HEK293 (cell line): ENCODE measurements at regions not wholly inside any gene's neighbourhood (a gene's known extent, or its start where the extent isn't known, plus 50 kb on each side); places are given as distances from the start of the nearest gene placed in this dataset.

Experiments
- FEZF1 ChIP-seq: fragments of 450-650 bp; formaldehyde crosslinking; IDR thresholded peaks from 2 replicates; pipeline ENCODE4 v1.5.1; 2016; ENCODE audit warnings: missing biosample characterization, missing genetic modification characterization
- GLI2 ChIP-seq: fragments of 450-650 bp; formaldehyde crosslinking; IDR thresholded peaks from 2 replicates; pipeline ENCODE4; 2017; ENCODE audit warnings: missing biosample characterization, missing genetic modification characterization, low read depth, borderline replicate concordance
- HOXA7 ChIP-seq: sonication (generic); formaldehyde crosslinking; IDR thresholded peaks from 2 replicates; pipeline ENCODE4 v1.8.1; 2022; ENCODE audit warnings: missing genetic modification reagents, borderline replicate concordance
- KLF7 ChIP-seq: fragments of 450-650 bp; formaldehyde crosslinking; IDR thresholded peaks from 2 replicates; pipeline ENCODE4 v1.5.1; 2016; ENCODE audit warnings: missing biosample characterization, missing genetic modification characterization, borderline replicate concordance
- PRDM1 ChIP-seq: fragments of 450-650 bp; formaldehyde crosslinking; IDR thresholded peaks from 2 replicates; pipeline ENCODE4; 2016; ENCODE audit warnings: missing biosample characterization, missing genetic modification characterization
- ZBTB44 ChIP-seq: fragments of 450-650 bp; IDR thresholded peaks from 2 replicates; pipeline ENCODE4 v1.5.1; 2018; ENCODE audit warnings: missing biosample characterization, mild to moderate bottlenecking, missing genetic modification characterization
- ZBTB6 ChIP-seq: fragments of 450-650 bp; formaldehyde crosslinking; IDR thresholded peaks from 2 replicates; pipeline ENCODE4 v1.5.1; 2017; ENCODE audit warnings: missing biosample characterization, missing genetic modification characterization
- ZBTB8A ChIP-seq: fragments of 450-650 bp; formaldehyde crosslinking; IDR thresholded peaks from 2 replicates; pipeline ENCODE4 v1.5.1; 2016; ENCODE audit warnings: missing biosample characterization, missing genetic modification characterization
- ZFHX2 ChIP-seq: fragments of 450-650 bp; formaldehyde crosslinking; conservative IDR thresholded peaks from 2 replicates; pipeline ENCODE4 v1.5.1; 2016; ENCODE audit warnings: missing biosample characterization, missing genetic modification characterization
- ZFP69B ChIP-seq: fragments of 450-650 bp; formaldehyde crosslinking; IDR thresholded peaks from 2 replicates; pipeline ENCODE4 v1.5.1; 2016; ENCODE audit warnings: missing biosample characterization, missing genetic modification characterization
- ZNF138 ChIP-seq: fragments of 450-650 bp; formaldehyde crosslinking; IDR thresholded peaks from 2 replicates; pipeline ENCODE4 v1.5.1; 2016; ENCODE audit warnings: missing biosample characterization, missing genetic modification characterization, borderline replicate concordance
- ZNF148 ChIP-seq: fragments of 450-650 bp; formaldehyde crosslinking; IDR thresholded peaks from 2 replicates; pipeline ENCODE4 v1.5.0; 2017; ENCODE audit warnings: missing biosample characterization, missing genetic modification characterization, borderline replicate concordance
- ZNF174 ChIP-seq: fragments of 450-650 bp; formaldehyde crosslinking; IDR thresholded peaks from 2 replicates; pipeline ENCODE4 v1.5.0; 2017; ENCODE audit warnings: missing biosample characterization, mild to moderate bottlenecking, missing genetic modification characterization
- ZNF202 ChIP-seq: fragments of 450-650 bp; formaldehyde crosslinking; IDR thresholded peaks from 2 replicates; pipeline ENCODE4 v1.5.1; 2016; ENCODE audit warnings: missing biosample characterization, missing genetic modification characterization, borderline replicate concordance
- ZNF214 ChIP-seq: fragments of 450-650 bp; formaldehyde crosslinking; IDR thresholded peaks from 2 replicates; pipeline ENCODE4 v1.5.1; 2017; ENCODE audit warnings: missing biosample characterization, mild to moderate bottlenecking, missing genetic modification characterization, borderline replicate concordance
- ZNF221 ChIP-seq: fragments of 450-650 bp; formaldehyde crosslinking; IDR thresholded peaks from 2 replicates; pipeline ENCODE4 v1.5.1; 2017; ENCODE audit warnings: missing biosample characterization, missing genetic modification characterization, borderline replicate concordance
- ZNF23 ChIP-seq: fragments of 450-650 bp; formaldehyde crosslinking; IDR thresholded peaks from 2 replicates; pipeline ENCODE4 v1.5.1; 2016; ENCODE audit warnings: missing biosample characterization, missing genetic modification characterization, borderline replicate concordance
- ZNF248 ChIP-seq: fragments of 450-650 bp; formaldehyde crosslinking; IDR thresholded peaks from 2 replicates; pipeline ENCODE4 v1.5.1; 2017; ENCODE audit warnings: missing biosample characterization, missing genetic modification characterization
- ZNF302 ChIP-seq: fragments of 450-650 bp; formaldehyde crosslinking; IDR thresholded peaks from 2 replicates; pipeline ENCODE4 v1.5.1; 2016; ENCODE audit warnings: missing biosample characterization, missing genetic modification characterization, low read depth
- ZNF366 ChIP-seq: fragments of 450-650 bp; formaldehyde crosslinking; conservative IDR thresholded peaks from 2 replicates; pipeline ENCODE4 v1.5.1; 2016; ENCODE audit warnings: missing biosample characterization, missing genetic modification characterization
- ZNF391 ChIP-seq: fragments of 450-650 bp; formaldehyde crosslinking; IDR thresholded peaks from 2 replicates; pipeline ENCODE4 v1.5.1; 2016; ENCODE audit warnings: low read depth, missing biosample characterization, missing genetic modification characterization, borderline replicate concordance
- ZNF488 ChIP-seq: fragments of 450-650 bp; formaldehyde crosslinking; IDR thresholded peaks from 2 replicates; pipeline ENCODE4 v1.5.1; 2016; ENCODE audit warnings: missing biosample characterization, missing genetic modification characterization
- ZNF513 ChIP-seq: fragments of 450-650 bp; IDR thresholded peaks from 2 replicates; pipeline ENCODE4 v1.5.1; 2018; ENCODE audit warnings: missing biosample characterization, missing genetic modification characterization
- ZNF529 ChIP-seq: fragments of 450-650 bp; formaldehyde crosslinking; IDR thresholded peaks from 2 replicates; pipeline ENCODE4 v1.5.1; 2017; ENCODE audit warnings: missing genetic modification characterization, missing biosample characterization; ENCODE audit not compliant: insufficient replicate concordance
- ZNF571 ChIP-seq: fragments of 450-650 bp; formaldehyde crosslinking; IDR thresholded peaks from 2 replicates; pipeline ENCODE4 v1.5.0; 2017; ENCODE audit warnings: missing biosample characterization, missing genetic modification characterization
- ZNF692 ChIP-seq: fragments of 450-650 bp; formaldehyde crosslinking; IDR thresholded peaks from 2 replicates; pipeline ENCODE4 v1.5.1; 2016; ENCODE audit warnings: missing biosample characterization, missing genetic modification characterization
- ZNF707 ChIP-seq: fragments of 450-650 bp; formaldehyde crosslinking; IDR thresholded peaks from 2 replicates; pipeline ENCODE4 v1.5.1; 2016; ENCODE audit warnings: missing biosample characterization, missing genetic modification characterization
- ZNF791 ChIP-seq: fragments of 450-650 bp; formaldehyde crosslinking; IDR thresholded peaks from 2 replicates; pipeline ENCODE4 v1.5.1; 2016; ENCODE audit warnings: missing biosample characterization, missing genetic modification characterization

GRCh38 chr2:111632661-111633060 lies 251.3 kb downstream of the ANAPC1 start (continued):
- TF ChIP-seq ZNF366 (tag by site-specific recombination) (peak; percentile 16; the same call in 1 of the 2 replicates), ZNF302 (tag by site-specific recombination) (no peak), ZNF221 (tag by site-specific recombination) (no peak), ZBTB44 (no peak), ZBTB8A (tag by site-specific recombination) (no peak), ZNF571 (tag by site-specific recombination) (no peak), PRDM1 (peak; percentile 31; the same call in 1 of the 2 replicates), ZNF23 (no peak), ZNF529 (tag by site-specific recombination) (no peak), ZNF148 (no peak), ZNF692 (tag by site-specific recombination) (0 out of 2 replicates have a peak, but pooled peaks have one; percentile 51), ZNF391 (tag by site-specific recombination) (no peak), ZNF488 (tag by site-specific recombination) (no peak), ZNF248 (tag by site-specific recombination) (no peak), ZNF174 (tag by site-specific recombination) (no peak), ZNF202 (no peak), ZNF707 (no peak), ZNF513 (tag by site-specific recombination) (no peak), ZFHX2 (tag by site-specific recombination) (no peak), KLF7 (tag by site-specific recombination) (no peak), ZNF138 (tag by site-specific recombination) (no peak), ZNF214 (no peak), ZNF791 (tag by site-specific recombination) (no peak), ZBTB6 (tag by site-specific recombination) (no peak), GLI2 (tag by site-specific recombination) (no peak), ZFP69B (no peak), FEZF1 (no peak), HOXA7 (no peak)
